Coronary artery (tissue), 2 donors: ENCODE measurements at regions not wholly inside any gene's neighbourhood (a gene's known extent, or its start where the extent isn't known, plus 50 kb on each side); places are given as distances from the start of the nearest gene placed in this dataset.

Experiments used
- DNase-seq: peaks from one replicate; pipeline ENCODE4 v3.0.0-alpha.2; 2017; ENCODE audit warnings: low spot score
- H3K27ac ChIP-seq, 2 donors: fragments of 200-600 bp; sonication (generic); one replicate each; pipeline ENCODE4 v1.5.1; 2016 to 2019
- H3K4me3 ChIP-seq: fragments of 200-600 bp; sonication (generic); 2 replicates; pipeline ENCODE4 v1.5.1; 2016; ENCODE audit warnings: mild to moderate bottlenecking, moderate library complexity
- TF ChIP-seq, protein P1 (sequence below): fragments of 200-600 bp; sonication (generic); IDR thresholded peaks from one replicate; pipeline ENCODE4 v1.5.1; 2019; ENCODE audit warnings: antibody characterized with exemption

DNA sequence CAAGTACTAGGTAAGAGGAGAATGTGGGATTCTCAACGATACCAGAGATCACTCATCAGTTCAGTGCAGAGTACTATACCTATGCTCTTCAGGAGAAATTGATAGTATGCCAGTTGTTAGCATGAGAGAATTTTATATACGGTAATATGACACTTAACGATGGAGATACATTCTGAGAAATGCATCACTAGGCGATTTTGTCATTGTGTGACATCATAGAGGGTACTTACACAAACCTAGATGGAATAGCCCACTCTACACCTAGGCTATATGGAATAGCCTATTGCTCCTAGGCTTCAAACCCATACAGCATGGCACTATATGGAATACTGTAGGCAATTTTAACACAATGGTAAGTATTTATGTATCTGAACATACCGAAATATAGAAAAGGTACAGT is 140.2 kb downstream of the SLIT2 start:
- TF ChIP-seq, protein P1, sequence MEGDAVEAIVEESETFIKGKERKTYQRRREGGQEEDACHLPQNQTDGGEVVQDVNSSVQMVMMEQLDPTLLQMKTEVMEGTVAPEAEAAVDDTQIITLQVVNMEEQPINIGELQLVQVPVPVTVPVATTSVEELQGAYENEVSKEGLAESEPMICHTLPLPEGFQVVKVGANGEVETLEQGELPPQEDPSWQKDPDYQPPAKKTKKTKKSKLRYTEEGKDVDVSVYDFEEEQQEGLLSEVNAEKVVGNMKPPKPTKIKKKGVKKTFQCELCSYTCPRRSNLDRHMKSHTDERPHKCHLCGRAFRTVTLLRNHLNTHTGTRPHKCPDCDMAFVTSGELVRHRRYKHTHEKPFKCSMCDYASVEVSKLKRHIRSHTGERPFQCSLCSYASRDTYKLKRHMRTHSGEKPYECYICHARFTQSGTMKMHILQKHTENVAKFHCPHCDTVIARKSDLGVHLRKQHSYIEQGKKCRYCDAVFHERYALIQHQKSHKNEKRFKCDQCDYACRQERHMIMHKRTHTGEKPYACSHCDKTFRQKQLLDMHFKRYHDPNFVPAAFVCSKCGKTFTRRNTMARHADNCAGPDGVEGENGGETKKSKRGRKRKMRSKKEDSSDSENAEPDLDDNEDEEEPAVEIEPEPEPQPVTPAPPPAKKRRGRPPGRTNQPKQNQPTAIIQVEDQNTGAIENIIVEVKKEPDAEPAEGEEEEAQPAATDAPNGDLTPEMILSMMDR = no peak
- DNase-seq = no peak
- Histone ChIP-seq H3K27ac (no peak overlapping the region), H3K4me3 (no peak overlapping the region)

DNA sequence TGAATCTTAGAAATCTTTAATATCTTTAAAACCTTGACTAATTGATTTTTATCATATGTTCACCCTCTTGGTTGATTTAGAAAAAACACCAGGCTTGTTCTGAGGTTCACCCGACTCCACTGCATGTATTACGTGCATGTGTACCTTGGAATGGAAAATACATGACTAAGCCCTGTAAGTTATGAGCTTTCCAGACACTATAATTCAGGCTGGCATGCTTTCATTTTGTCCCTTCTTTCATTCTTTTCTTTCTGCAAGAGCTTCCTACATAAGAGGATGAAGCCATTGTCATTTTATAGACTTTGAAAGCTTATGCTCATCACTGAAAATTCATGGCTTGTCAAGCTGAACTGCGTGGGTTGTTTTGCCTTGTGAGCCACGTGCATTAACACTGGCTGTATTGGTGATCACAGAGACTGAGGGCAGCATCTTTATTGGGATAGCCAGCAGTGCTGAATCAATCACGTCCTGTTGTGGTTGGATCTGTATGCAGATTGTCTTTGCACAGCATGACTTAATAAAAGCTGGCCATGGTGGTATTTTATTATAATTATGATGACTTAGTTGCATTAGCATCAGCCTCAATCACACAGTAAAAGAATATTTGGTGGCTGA is 141.9 kb downstream of the SLIT2 start:
- no peak for DNase-seq
- H3K27ac ChIP-seq = no peak overlapping the region
- TF ChIP-seq, protein P1 = no peak
- no peak overlapping the region for H3K4me3 ChIP-seq

DNA sequence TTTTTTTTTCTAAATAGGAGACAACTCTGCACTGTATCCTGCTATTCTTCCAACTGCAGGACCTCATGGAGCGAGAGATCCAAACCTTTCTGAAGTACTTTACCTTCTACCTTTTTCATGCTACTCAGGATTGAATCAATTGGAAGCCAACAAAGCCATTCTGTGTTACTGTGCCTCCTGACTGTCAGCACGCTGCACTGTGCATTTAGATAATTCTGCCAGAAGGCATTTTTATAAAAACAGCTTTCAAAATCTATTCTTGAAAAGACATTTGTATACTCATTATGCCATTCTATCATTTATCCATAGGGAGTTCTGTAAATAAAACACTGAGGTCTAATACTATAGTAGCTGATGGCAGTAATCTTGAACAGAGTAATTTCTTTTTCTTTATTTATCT is 142.8 kb downstream of the SLIT2 start:
- Histone ChIP-seq H3K27ac (no peak overlapping the region), H3K4me3 (no peak overlapping the region)
- DNase-seq = no peak
- TF ChIP-seq, protein P1 = no peak

DNA sequence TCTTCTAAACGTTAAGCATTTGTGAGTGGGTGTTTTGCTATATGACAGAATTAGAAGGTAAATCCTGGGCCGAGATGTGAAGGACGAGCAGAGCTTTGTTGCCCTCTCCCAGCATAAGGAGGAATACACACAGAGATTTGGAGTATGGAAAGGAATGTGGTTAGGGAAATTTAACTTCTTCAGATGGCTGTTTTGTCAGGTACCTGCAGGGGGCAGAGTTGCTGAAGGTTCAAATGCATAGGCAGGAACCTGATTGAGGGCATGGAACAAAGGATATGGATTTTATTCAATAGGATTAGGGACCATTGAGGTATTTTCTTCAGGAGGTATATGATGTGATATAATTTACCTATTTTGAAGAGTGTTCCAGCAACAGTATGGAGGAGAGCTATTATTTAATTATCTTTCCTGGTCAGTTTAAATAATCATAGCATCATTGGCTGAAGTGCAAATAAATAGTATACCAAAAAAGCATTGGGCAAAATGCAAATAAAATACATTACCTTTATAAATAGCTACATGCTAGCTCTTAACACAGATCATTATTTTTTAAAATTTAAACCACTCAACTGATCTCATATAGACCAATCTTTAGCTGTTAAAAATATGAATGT is 143.6 kb downstream of the SLIT2 start:
- Histone ChIP-seq H3K27ac (no peak overlapping the region), H3K4me3 (no peak overlapping the region)
- TF ChIP-seq, protein P1 = no peak
- no peak for DNase-seq

DNA sequence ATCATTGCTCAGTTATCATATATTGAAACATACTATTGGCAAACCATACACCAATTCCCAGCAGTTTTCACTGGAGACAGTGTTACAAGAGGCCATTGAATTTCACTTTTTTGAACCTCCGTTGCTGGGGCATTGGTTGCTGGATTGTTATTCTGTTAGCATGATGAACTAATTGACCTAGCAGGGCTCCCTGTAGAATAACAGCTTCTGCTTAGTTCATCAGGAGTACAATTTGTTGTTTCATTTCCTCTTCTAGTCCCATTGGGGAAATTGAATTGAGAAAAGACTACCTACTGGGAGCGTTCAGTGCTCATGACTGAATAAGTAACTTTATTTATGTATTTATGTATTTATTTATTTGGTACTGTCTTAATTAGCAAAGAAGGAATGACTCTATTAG is 151.6 kb downstream of the SLIT2 start:
- DNase-seq = no peak
- Histone ChIP-seq H3K4me3 (no peak overlapping the region), H3K27ac (no peak overlapping the region)
- TF ChIP-seq, protein P1 = no peak

DNA sequence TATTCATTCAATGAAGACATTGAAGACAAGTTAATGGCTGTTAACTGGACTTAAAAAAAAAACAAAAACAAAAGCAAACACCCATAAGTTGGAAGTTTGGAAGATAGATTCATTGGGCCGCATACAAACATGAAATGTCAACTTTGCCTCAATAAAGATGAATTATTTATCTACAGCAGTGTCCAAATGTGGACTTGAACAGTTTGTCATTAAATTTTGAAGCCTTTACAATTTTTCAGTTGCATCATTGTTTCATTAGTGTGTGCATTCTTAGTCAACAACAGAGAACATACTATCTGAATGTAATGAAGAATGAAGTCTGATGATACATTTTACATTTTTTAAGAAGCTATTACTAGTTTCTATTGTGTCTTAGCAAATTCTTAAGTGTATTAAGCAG is 152.1 kb downstream of the SLIT2 start:
- no peak overlapping the region for H3K27ac ChIP-seq
- H3K4me3 ChIP-seq = no peak overlapping the region
- TF ChIP-seq, protein P1 = no peak
- DNase-seq = no peak

DNA sequence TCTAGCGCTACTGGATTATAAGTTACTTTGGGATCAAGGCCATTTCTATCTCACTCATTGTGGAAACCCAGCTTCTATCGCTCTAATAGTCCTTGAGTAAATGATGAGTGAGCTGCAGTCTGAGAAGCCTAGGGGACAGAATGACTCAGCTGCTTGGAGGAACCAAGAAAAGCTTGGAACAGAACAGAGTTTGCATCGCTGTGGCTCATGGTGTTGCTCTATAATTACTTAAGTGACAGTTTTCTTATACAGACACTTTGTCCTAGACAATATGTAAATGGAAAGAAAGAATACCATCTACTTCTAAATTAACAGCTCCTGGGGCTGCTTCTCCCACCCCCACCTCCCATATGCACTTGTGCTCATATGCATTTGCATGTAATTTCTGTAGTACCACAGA is 156.9 kb downstream of the SLIT2 start:
- TF ChIP-seq, protein P1 = no peak
- no peak for DNase-seq
- H3K27ac ChIP-seq = no peak overlapping the region

More for the DNA sequence above, 156.9 kb downstream of the SLIT2 start:
- no peak overlapping the region for H3K4me3 ChIP-seq
